Central memory CD8-positive, alpha-beta T cell (primary cell): ENCODE measurements at regions not wholly inside any gene's neighbourhood (a gene's known extent, or its start where the extent isn't known, plus 50 kb on each side); places are given as distances from the start of the nearest gene placed in this dataset.

Experiments
- ATAC-seq: fragments of 150-1000 bp; cut with Tn5 transposase; replicated peaks from 2 replicates; pipeline ENCODE4 v1.10.0; 2022; ENCODE audit warnings: mild to moderate bottlenecking, moderate FRiP score, moderate number of reproducible peaks; ENCODE audit not compliant: poor library complexity, severe bottlenecking; ENCODE audit errors: extremely low read depth
- DNase-seq, 2 donors: peaks; one replicate each; pipeline ENCODE4 v3.0.0; 2021; ENCODE audit warnings: low spot score in 2 of 2
- H3K27ac Mint-ChIP-seq: one replicate; pipeline ENCODE4 v1.8.0; 2022; ENCODE audit warnings: low read depth, mild to moderate bottlenecking, moderate library complexity, mixed read lengths
- H3K27me3 Mint-ChIP-seq: one replicate; pipeline ENCODE4 v1.8.0; 2022; ENCODE audit warnings: mixed read lengths
- H3K36me3 Mint-ChIP-seq: one replicate; pipeline ENCODE4 v1.8.0; 2022; ENCODE audit warnings: mild to moderate bottlenecking, moderate library complexity, mixed read lengths; ENCODE audit not compliant: insufficient read depth
- H3K4me1 Mint-ChIP-seq: one replicate; pipeline ENCODE4 v1.8.0; 2022; ENCODE audit warnings: mixed read lengths
- H3K4me3 Mint-ChIP-seq: one replicate; pipeline ENCODE4 v1.8.0; 2022; ENCODE audit warnings: mild to moderate bottlenecking, moderate library complexity, mixed read lengths
- H3K9me3 Mint-ChIP-seq: one replicate; pipeline ENCODE4 v1.8.0; 2022; ENCODE audit warnings: mixed read lengths

- H3K4me1 Mint-ChIP-seq, result no peaks in the 10 kb centered on the region
- peaks cover 14% of the 10 kb centered on the region for H3K9me3 Mint-ChIP-seq
- DNase-seq (no peak), ATAC-seq (no peak)
- H3K27ac Mint-ChIP-seq, result no peak overlapping the region
- H3K27me3 Mint-ChIP-seq, result no peaks in the 10 kb centered on the region
- H3K36me3 Mint-ChIP-seq, result peaks cover 1% of the 10 kb centered on the region
- H3K4me3 Mint-ChIP-seq, result no peak overlapping the region
Observed at GRCh38 chr15:53218666-53219580, 428.8 kb upstream of the ONECUT1 start.

- Mint-ChIP-seq H3K27ac (no peak overlapping the region), H3K4me1 (no peaks in the 10 kb centered on the region), H3K27me3 (no peaks in the 10 kb centered on the region), H3K9me3 (no peaks in the 10 kb centered on the region), H3K36me3 (no peaks in the 10 kb centered on the region), H3K4me3 (no peak overlapping the region)
- no peak for DNase-seq
- ATAC-seq, result no peak
Observed at GRCh38 chr15:53216036-53216435, 425.9 kb upstream of the ONECUT1 start.

- Mint-ChIP-seq H3K36me3 (no peaks in the 10 kb centered on the region), H3K9me3 (no peaks in the 10 kb centered on the region), H3K4me3 (no peak overlapping the region), H3K27ac (no peak overlapping the region), H3K4me1 (no peaks in the 10 kb centered on the region), H3K27me3 (no peaks in the 10 kb centered on the region)
- no peak for ATAC-seq
- no peak for DNase-seq
Observed at GRCh38 chr15:53213336-53213735, 423.2 kb upstream of the ONECUT1 start.

- no peaks in the 10 kb centered on the region for H3K27me3 Mint-ChIP-seq
- DNase-seq, result no peak
- H3K4me3 Mint-ChIP-seq, result no peak overlapping the region
- no peak for ATAC-seq
- no peaks in the 10 kb centered on the region for H3K9me3 Mint-ChIP-seq
- H3K27ac Mint-ChIP-seq, result no peak overlapping the region
- H3K36me3 Mint-ChIP-seq, result no peaks in the 10 kb centered on the region
- no peaks in the 10 kb centered on the region for H3K4me1 Mint-ChIP-seq
Observed at GRCh38 chr15:53212785-53213184, 422.6 kb upstream of the ONECUT1 start.

- DNase-seq (no peak), ATAC-seq (no peak)
- Mint-ChIP-seq H3K27ac (no peak overlapping the region), H3K9me3 (no peaks in the 10 kb centered on the region), H3K36me3 (no peaks in the 10 kb centered on the region), H3K27me3 (no peaks in the 10 kb centered on the region), H3K4me1 (no peaks in the 10 kb centered on the region), H3K4me3 (no peak overlapping the region)
Observed at GRCh38 chr15:53210653-53211052, 420.5 kb upstream of the ONECUT1 start.

GRCh38 chr15:53209396-53210042 is 419.4 kb upstream of the ONECUT1 start:
- no peak overlapping the region for H3K27ac Mint-ChIP-seq
- no peak overlapping the region for H3K4me3 Mint-ChIP-seq
- no peaks in the 10 kb centered on the region for H3K27me3 Mint-ChIP-seq
- H3K4me1 Mint-ChIP-seq, result no peaks in the 10 kb centered on the region
- H3K36me3 Mint-ChIP-seq, result no peaks in the 10 kb centered on the region
- H3K9me3 Mint-ChIP-seq, result no peaks in the 10 kb centered on the region
- ATAC-seq (no peak), DNase-seq (no peak)

- Mint-ChIP-seq H3K4me1 (no peaks in the 10 kb centered on the region), H3K36me3 (no peaks in the 10 kb centered on the region), H3K27ac (no peak overlapping the region), H3K4me3 (no peak overlapping the region), H3K9me3 (no peaks in the 10 kb centered on the region), H3K27me3 (no peaks in the 10 kb centered on the region)
- DNase-seq (no peak), ATAC-seq (no peak)
Observed at GRCh38 chr15:53208751-53209150, 418.6 kb upstream of the ONECUT1 start.

GRCh38 chr15:53203454-53203853 is 413.3 kb upstream of the ONECUT1 start:
- Mint-ChIP-seq H3K27me3 (no peaks in the 10 kb centered on the region), H3K36me3 (no peaks in the 10 kb centered on the region), H3K4me3 (no peak overlapping the region), H3K4me1 (no peaks in the 10 kb centered on the region), H3K9me3 (no peaks in the 10 kb centered on the region), H3K27ac (no peak overlapping the region)
- DNase-seq, result no peak
- no peak for ATAC-seq

- ATAC-seq (no peak), DNase-seq (no peak)
- H3K9me3 Mint-ChIP-seq, result no peaks in the 10 kb centered on the region
- H3K4me3 Mint-ChIP-seq, result no peak overlapping the region
- no peak overlapping the region for H3K27ac Mint-ChIP-seq
- H3K4me1 Mint-ChIP-seq, result no peaks in the 10 kb centered on the region
- H3K36me3 Mint-ChIP-seq, result no peaks in the 10 kb centered on the region
- no peaks in the 10 kb centered on the region for H3K27me3 Mint-ChIP-seq
Observed at GRCh38 chr15:53202876-53203275, 412.7 kb upstream of the ONECUT1 start.

GRCh38 chr15:53197426-53197839 is 407.3 kb upstream of the ONECUT1 start:
- Mint-ChIP-seq H3K27ac (no peak overlapping the region), H3K9me3 (peaks cover 3% of the 10 kb centered on the region), H3K36me3 (no peaks in the 10 kb centered on the region), H3K4me3 (no peak overlapping the region), H3K4me1 (peaks cover 6% of the 10 kb centered on the region), H3K27me3 (no peaks in the 10 kb centered on the region)
- no peak for ATAC-seq
- DNase-seq, result no peak

GRCh38 chr15:53196788-53197187 is 406.7 kb upstream of the ONECUT1 start:
- Mint-ChIP-seq H3K36me3 (no peaks in the 10 kb centered on the region), H3K9me3 (peaks cover 6% of the 10 kb centered on the region), H3K4me1 (peaks cover 6% of the 10 kb centered on the region), H3K4me3 (no peak overlapping the region), H3K27me3 (no peaks in the 10 kb centered on the region), H3K27ac (no peak overlapping the region)
- ATAC-seq (no peak), DNase-seq (no peak)

GRCh38 chr15:53196242-53196641 is 406.1 kb upstream of the ONECUT1 start:
- Mint-ChIP-seq H3K27ac (no peak overlapping the region), H3K9me3 (peaks cover 6% of the 10 kb centered on the region), H3K27me3 (no peaks in the 10 kb centered on the region), H3K4me3 (no peak overlapping the region), H3K4me1 (peaks cover 6% of the 10 kb centered on the region), H3K36me3 (no peaks in the 10 kb centered on the region)
- DNase-seq (no peak), ATAC-seq (no peak)

GRCh38 chr15:53193149-53193548 is 403.0 kb upstream of the ONECUT1 start:
- no peaks in the 10 kb centered on the region for H3K27me3 Mint-ChIP-seq
- no peak for DNase-seq
- peaks cover 6% of the 10 kb centered on the region for H3K4me1 Mint-ChIP-seq

More at GRCh38 chr15:53193149-53193548, 403.0 kb upstream of the ONECUT1 start:
- Mint-ChIP-seq H3K27ac (no peak overlapping the region), H3K36me3 (no peaks in the 10 kb centered on the region), H3K9me3 (peaks cover 13% of the 10 kb centered on the region), H3K4me3 (no peak overlapping the region)
- ATAC-seq, result no peak
